HG03039 (cell line): ENCODE measurements at regions not wholly inside any gene's neighbourhood (a gene's known extent, or its start where the extent isn't known, plus 50 kb on each side); places are given as distances from the start of the nearest gene placed in this dataset.
"Not testable (repeated sequence)": the region's sequence is repeated elsewhere in the genome, so short reads cannot be mapped to it uniquely, and the experiment has no call there.

Experiments
- ATAC-seq: cut with Tn5 transposase; IDR thresholded peaks from one replicate; pipeline ENCODE4 v1.9.1; 2021; ENCODE audit warnings: mild to moderate bottlenecking, moderate library complexity; ENCODE audit not compliant: unreplicated experiment

GRCh38 chr13:90632184-90632583, 715.3 kb upstream of the MIR17HG start:
- ATAC-seq: no peak

- ATAC-seq: no peak
Observed at GRCh38 chr13:90633849-90634248, 713.6 kb upstream of the MIR17HG start.

- no peak for ATAC-seq
Observed at GRCh38 chr13:90640976-90641375, 706.5 kb upstream of the MIR17HG start.

GRCh38 chr13:90641884-90642283, 705.6 kb upstream of the MIR17HG start:
- ATAC-seq: no peak

GRCh38 chr13:90645582-90645981, 701.9 kb upstream of the MIR17HG start:
- no peak for ATAC-seq

GRCh38 chr13:90648497-90648896, 699.0 kb upstream of the MIR17HG start:
- no peak for ATAC-seq

GRCh38 chr13:90652036-90652435, 695.5 kb upstream of the MIR17HG start:
- ATAC-seq: no peak

- ATAC-seq: no peak
Observed at GRCh38 chr13:90654970-90655369, 692.5 kb upstream of the MIR17HG start.

- not testable (repeated sequence) for ATAC-seq
Observed at GRCh38 chr13:90664200-90664599, 683.3 kb upstream of the MIR17HG start.

GRCh38 chr13:90673746-90674145, 673.7 kb upstream of the MIR17HG start:
- no peak for ATAC-seq

- no peak for ATAC-seq
Observed at GRCh38 chr13:90675129-90675528, 672.4 kb upstream of the MIR17HG start.

GRCh38 chr13:90680826-90681225, 666.7 kb upstream of the MIR17HG start:
- no peak for ATAC-seq

- no peak for ATAC-seq
Observed at GRCh38 chr13:90683711-90684131, 663.8 kb upstream of the MIR17HG start.

GRCh38 chr13:90686442-90686841, 661.0 kb upstream of the MIR17HG start:
- ATAC-seq: no peak

- ATAC-seq: no peak
Observed at GRCh38 chr13:90689111-90689510, 658.4 kb upstream of the MIR17HG start.

GRCh38 chr13:90690458-90691080, 656.9 kb upstream of the MIR17HG start:
- no peak for ATAC-seq

- no peak for ATAC-seq
Observed at GRCh38 chr13:90696254-90696653, 651.2 kb upstream of the MIR17HG start.

- no peak for ATAC-seq
Observed at GRCh38 chr13:90696656-90697055, 650.8 kb upstream of the MIR17HG start.

- ATAC-seq: no peak
Observed at GRCh38 chr13:90700340-90700739, 647.1 kb upstream of the MIR17HG start.

GRCh38 chr13:90701264-90701663, 646.2 kb upstream of the MIR17HG start:
- ATAC-seq: no peak

- ATAC-seq: no peak
Observed at GRCh38 chr13:90702050-90702449, 645.4 kb upstream of the MIR17HG start.

GRCh38 chr13:90706631-90707030, 640.9 kb upstream of the MIR17HG start:
- no peak for ATAC-seq

- no peak for ATAC-seq
Observed at GRCh38 chr13:90708128-90708527, 639.4 kb upstream of the MIR17HG start.
